Umbilical cord (tissue), 1 donor: ENCODE measurements at regions not wholly inside any gene's neighbourhood (a gene's known extent, or its start where the extent isn't known, plus 50 kb on each side); places are given as distances from the start of the nearest gene placed in this dataset.

Experiments
- DNase-seq: peaks from one replicate; pipeline ENCODE4 v3.0.0-alpha.2; 2015; ENCODE audit warnings: low spot score

GRCh38 chr6:15994814-15995459, 133.9 kb upstream of the MYLIP start:
- no peak for DNase-seq

GRCh38 chr6:15993716-15994228, 135.1 kb upstream of the MYLIP start:
- no peak for DNase-seq

- no peak for DNase-seq
Observed at GRCh38 chr6:15990179-15990578, 138.7 kb upstream of the MYLIP start.

- no peak for DNase-seq
Observed at GRCh38 chr6:15989397-15989796, 139.5 kb upstream of the MYLIP start.

GRCh38 chr6:15987569-15987968, 141.3 kb upstream of the MYLIP start:
- peak; percentile 91 for DNase-seq

- no peak for DNase-seq
Observed at GRCh38 chr6:15986027-15986629, 142.8 kb upstream of the MYLIP start.

- no peak for DNase-seq
Observed at GRCh38 chr6:15985379-15985959, 143.4 kb upstream of the MYLIP start.

- no peak for DNase-seq
Observed at GRCh38 chr6:15981956-15982355, 146.9 kb upstream of the MYLIP start.

GRCh38 chr6:15980801-15981200, 148.1 kb upstream of the MYLIP start:
- DNase-seq: peak; percentile 54

- no peak for DNase-seq
Observed at GRCh38 chr6:15978426-15978825, 150.5 kb upstream of the MYLIP start.

- DNase-seq: no peak
Observed at GRCh38 chr6:15977050-15977449, 151.8 kb upstream of the MYLIP start.

- no peak for DNase-seq
Observed at GRCh38 chr6:15974817-15975216, 154.1 kb upstream of the MYLIP start.

GRCh38 chr6:15970517-15970916, 158.4 kb upstream of the MYLIP start:
- no peak for DNase-seq

- no peak for DNase-seq
Observed at GRCh38 chr6:15969236-15969778, 159.6 kb upstream of the MYLIP start.

GRCh38 chr6:15968519-15968918, 160.4 kb upstream of the MYLIP start:
- no peak for DNase-seq

GRCh38 chr6:15966000-15966520, 162.8 kb upstream of the MYLIP start:
- DNase-seq: peak; percentile 63

- DNase-seq: peak; percentile 43
Observed at GRCh38 chr6:15962449-15962764, 166.5 kb upstream of the MYLIP start.

- no peak for DNase-seq
Observed at GRCh38 chr6:15961635-15962448, 167.0 kb upstream of the MYLIP start.

- DNase-seq: no peak
Observed at GRCh38 chr6:15960740-15961634, 167.9 kb upstream of the MYLIP start.

GRCh38 chr6:15957655-15958169, 171.2 kb upstream of the MYLIP start:
- no peak for DNase-seq
